ENCODE measurements at regions not wholly inside any gene's neighbourhood (a gene's known extent, or its start where the extent isn't known, plus 50 kb on each side); places are given as distances from the start of the nearest gene placed in this dataset.
"Not testable (repeated sequence)": the region's sequence is repeated elsewhere in the genome, so short reads cannot be mapped to it uniquely, and the experiment has no call there.

DNA sequence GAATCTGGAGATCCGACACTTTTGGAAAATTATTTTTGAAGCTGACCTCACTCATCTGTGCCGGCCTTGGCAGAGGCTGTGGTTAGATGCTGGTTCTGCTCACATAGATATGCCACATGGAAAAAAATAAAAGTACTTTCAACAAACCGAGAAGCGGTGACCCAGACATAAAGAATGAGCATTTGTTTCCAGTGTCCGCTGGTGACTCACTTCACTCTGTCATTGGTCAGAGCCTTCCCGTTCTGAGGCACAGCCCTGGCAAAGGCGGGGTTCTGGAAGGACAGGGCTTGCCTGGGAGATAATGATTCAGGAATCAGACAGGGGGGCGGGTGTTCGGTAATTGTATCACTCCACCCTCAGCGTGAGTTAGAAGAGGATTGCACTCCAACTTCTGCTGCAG is 172.4 kb upstream of the MXRA5 start:
- H3K4me3 Mint-ChIP-seq, result no peak overlapping the region
- TF ChIP-seq, protein P1, sequence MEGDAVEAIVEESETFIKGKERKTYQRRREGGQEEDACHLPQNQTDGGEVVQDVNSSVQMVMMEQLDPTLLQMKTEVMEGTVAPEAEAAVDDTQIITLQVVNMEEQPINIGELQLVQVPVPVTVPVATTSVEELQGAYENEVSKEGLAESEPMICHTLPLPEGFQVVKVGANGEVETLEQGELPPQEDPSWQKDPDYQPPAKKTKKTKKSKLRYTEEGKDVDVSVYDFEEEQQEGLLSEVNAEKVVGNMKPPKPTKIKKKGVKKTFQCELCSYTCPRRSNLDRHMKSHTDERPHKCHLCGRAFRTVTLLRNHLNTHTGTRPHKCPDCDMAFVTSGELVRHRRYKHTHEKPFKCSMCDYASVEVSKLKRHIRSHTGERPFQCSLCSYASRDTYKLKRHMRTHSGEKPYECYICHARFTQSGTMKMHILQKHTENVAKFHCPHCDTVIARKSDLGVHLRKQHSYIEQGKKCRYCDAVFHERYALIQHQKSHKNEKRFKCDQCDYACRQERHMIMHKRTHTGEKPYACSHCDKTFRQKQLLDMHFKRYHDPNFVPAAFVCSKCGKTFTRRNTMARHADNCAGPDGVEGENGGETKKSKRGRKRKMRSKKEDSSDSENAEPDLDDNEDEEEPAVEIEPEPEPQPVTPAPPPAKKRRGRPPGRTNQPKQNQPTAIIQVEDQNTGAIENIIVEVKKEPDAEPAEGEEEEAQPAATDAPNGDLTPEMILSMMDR (IDR thresholded peaks at IDR 0.05), result no peak
- H3K27ac Mint-ChIP-seq, result no peak overlapping the region
- peaks cover 5% of the 10 kb centered on the region for H3K4me1 Mint-ChIP-seq
- peaks cover 4% of the 10 kb centered on the region for H3K27me3 Mint-ChIP-seq (ENCODE audit: low read depth, poor library complexity)
- DNase-seq, result no peak
- no peaks in the 10 kb centered on the region for H3K36me3 Mint-ChIP-seq (ENCODE audit: low read depth)
- peaks cover 3% of the 10 kb centered on the region for H3K9me3 Mint-ChIP-seq

DNA sequence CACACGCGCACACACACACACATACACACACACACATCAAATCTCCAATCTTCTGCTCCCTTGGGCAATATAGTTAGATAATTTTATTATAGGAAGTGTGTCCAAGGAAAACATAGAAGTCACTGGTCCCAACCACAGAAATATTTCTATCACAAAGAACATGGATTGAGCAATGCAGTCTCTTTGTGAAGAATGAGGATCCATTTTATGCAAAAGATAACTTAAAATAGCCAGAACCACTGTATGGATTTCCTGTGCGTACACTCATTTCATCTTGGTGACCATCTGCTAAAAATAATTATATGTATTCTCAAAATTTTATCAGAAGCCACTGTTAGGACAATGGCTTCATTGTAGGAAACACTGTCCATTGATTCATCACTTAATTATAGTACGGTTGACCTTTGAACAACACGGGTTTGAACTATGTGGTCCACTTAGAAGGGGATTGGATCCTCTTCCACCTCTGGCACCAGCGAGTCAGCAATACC is 169.6 kb upstream of the MXRA5 start:
- Mint-ChIP-seq H3K4me1 (peaks cover 5% of the 10 kb centered on the region), H3K27ac (no peak overlapping the region), H3K9me3 (peaks cover 3% of the 10 kb centered on the region), H3K36me3 (ENCODE audit: low read depth) (no peaks in the 10 kb centered on the region), H3K4me3 (no peak overlapping the region), H3K27me3 (ENCODE audit: low read depth, poor library complexity) (peaks cover 4% of the 10 kb centered on the region)
- TF ChIP-seq, protein P1 (IDR thresholded peaks at IDR 0.05), result no peak
- DNase-seq, result no peak

DNA sequence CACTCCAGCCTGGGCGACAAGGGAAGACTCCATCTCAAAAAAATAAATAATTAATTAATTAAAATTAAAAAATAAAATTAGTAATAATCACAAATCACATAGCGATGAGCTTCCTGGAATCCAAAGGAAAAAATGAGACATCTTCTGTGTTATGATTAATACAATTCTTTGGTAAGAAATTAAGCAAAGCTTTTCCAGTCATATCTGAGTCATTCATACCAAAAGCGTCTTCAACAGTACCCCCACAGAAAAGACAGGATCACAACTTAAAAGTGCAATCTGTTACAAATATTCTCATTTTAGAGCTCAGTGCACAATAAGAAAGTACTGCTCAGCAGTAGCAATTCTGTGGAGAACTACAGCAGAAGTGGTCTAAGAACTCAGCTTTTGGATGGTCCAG is 168.5 kb upstream of the MXRA5 start:
- Mint-ChIP-seq H3K27ac (no peak overlapping the region), H3K27me3 (ENCODE audit: low read depth, poor library complexity) (peaks cover 8% of the 10 kb centered on the region), H3K36me3 (ENCODE audit: low read depth) (no peaks in the 10 kb centered on the region), H3K9me3 (peaks cover 3% of the 10 kb centered on the region), H3K4me1 (peaks cover 5% of the 10 kb centered on the region), H3K4me3 (no peak overlapping the region)
- TF ChIP-seq, protein P1 (IDR thresholded peaks at IDR 0.05), result no peak
- DNase-seq, result no peak

DNA sequence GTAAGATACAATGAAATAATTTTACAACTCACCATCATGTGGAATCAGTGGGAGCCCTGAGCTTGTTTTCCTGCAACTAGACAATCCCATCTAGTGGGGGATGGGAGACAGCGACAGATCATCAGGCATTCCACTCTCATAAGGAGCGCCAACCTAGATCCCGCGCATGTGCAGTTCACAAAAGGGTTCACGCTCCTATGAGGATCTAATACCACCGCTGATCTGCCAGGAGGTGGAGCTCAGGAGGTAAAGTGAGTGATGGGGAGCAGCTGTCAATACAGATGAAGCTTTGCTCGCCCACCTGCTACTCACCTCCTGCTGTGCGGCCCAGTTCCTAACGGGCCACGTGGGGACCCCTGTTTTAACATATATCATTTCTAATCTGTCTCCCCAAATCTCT is 165.7 kb upstream of the MXRA5 start:
- peak; percentile 17 for DNase-seq
- not testable (repeated sequence) for H3K4me3 Mint-ChIP-seq; H3K9me3 Mint-ChIP-seq; H3K27me3 Mint-ChIP-seq (ENCODE audit: low read depth, poor library complexity); H3K27ac Mint-ChIP-seq; H3K36me3 Mint-ChIP-seq (ENCODE audit: low read depth); H3K4me1 Mint-ChIP-seq

DNA sequence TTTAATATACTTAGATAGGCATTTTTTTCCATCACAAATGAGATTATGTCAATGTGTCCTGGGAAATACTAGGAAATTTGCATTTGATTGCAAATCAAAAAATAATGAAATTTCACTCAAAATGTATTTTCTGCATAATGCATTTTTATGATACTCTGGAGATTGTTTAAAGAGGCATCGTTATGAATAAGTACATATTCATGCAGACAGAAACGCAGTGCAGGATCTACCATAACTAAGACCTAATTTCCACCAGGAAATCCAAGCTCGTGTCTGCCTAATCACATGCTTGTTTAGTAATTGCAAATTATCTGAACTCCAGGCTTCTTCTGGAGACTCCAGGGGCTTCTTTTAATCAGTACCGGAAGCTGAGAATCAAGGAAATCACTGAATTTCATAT is 163.5 kb upstream of the MXRA5 start:
- Mint-ChIP-seq H3K4me1 (peaks cover 5% of the 10 kb centered on the region), H3K4me3 (no peak overlapping the region), H3K9me3 (peaks cover 5% of the 10 kb centered on the region), H3K36me3 (ENCODE audit: low read depth) (no peaks in the 10 kb centered on the region), H3K27me3 (ENCODE audit: low read depth, poor library complexity) (peaks cover 12% of the 10 kb centered on the region), H3K27ac (no peak overlapping the region)
- no peak for DNase-seq
- TF ChIP-seq, protein P1 (IDR thresholded peaks at IDR 0.05), result no peak

DNA sequence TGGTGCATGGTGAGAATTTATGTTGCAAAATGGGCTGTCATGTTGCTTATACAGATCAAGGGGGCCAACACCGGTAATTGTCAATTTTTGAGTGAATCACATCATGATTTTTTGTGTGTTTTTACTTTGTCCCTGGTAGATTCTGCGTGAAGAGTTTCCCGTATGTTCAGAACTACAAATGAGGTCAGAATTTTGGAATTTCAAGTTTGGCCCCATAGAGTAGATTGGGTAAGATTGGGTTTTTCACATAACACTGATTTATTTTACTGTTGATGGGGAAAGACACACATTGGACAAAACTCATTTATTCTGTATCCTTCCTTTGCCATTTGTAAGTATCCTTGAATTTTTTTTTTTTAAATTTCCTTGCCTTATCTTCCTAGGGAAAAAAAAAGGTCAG is 158.5 kb upstream of the MXRA5 start:
- H3K27me3 Mint-ChIP-seq (ENCODE audit: low read depth, poor library complexity), result peaks cover 17% of the 10 kb centered on the region
- no peak overlapping the region for H3K4me3 Mint-ChIP-seq
- DNase-seq, result no peak
- no peaks in the 10 kb centered on the region for H3K36me3 Mint-ChIP-seq (ENCODE audit: low read depth)
- H3K9me3 Mint-ChIP-seq, result peaks cover 8% of the 10 kb centered on the region
- TF ChIP-seq, protein P1 (IDR thresholded peaks at IDR 0.05), result no peak
- peaks cover 14% of the 10 kb centered on the region for H3K4me1 Mint-ChIP-seq
- H3K27ac Mint-ChIP-seq, result no peak overlapping the region

Data from nephron progenitor cell (in vitro differentiated cells).